22Rv1 (cell line): ENCODE measurements at regions not wholly inside any gene's neighbourhood (a gene's known extent, or its start where the extent isn't known, plus 50 kb on each side); places are given as distances from the start of the nearest gene placed in this dataset.

ENCODE experiments used
- H3K27ac ChIP-seq: fragments of 450-650 bp; 2 replicates; pipeline ENCODE4 v1.5.1; 2017
- CTCF ChIP-seq: fragments of 450-650 bp; IDR thresholded peaks from 2 replicates; pipeline ENCODE4 v1.5.1; 2017; ENCODE audit warnings: mild to moderate bottlenecking
- ZFX ChIP-seq: fragments of 450-650 bp; IDR thresholded peaks from 2 replicates; pipeline ENCODE4 v1.6.1; 2017; ENCODE audit warnings: antibody characterized with exemption, borderline replicate concordance

- TF ChIP-seq CTCF (no peak), ZFX (no peak)
- no peak overlapping the region for H3K27ac ChIP-seq
Observed at GRCh38 chr2:35920061-35920460, 435.5 kb upstream of the CRIM1 start.

- TF ChIP-seq CTCF (no peak), ZFX (no peak)
Observed at GRCh38 chr2:35915261-35915660, 440.3 kb upstream of the CRIM1 start.

GRCh38 chr2:35891936-35892335 is 463.6 kb upstream of the CRIM1 start:
- no peak overlapping the region for H3K27ac ChIP-seq
- no peak for TF ChIP-seq CTCF
- no peak for TF ChIP-seq ZFX

More at GRCh38 chr2:35915261-35915660, 440.3 kb upstream of the CRIM1 start:
- no peak overlapping the region for H3K27ac ChIP-seq

- H3K27ac ChIP-seq: no peak overlapping the region
- TF ChIP-seq ZFX (no peak), CTCF (no peak)
Observed at GRCh38 chr2:35891528-35891927, 464.1 kb upstream of the CRIM1 start.

- H3K27ac ChIP-seq: no peak overlapping the region
- TF ChIP-seq ZFX: no peak
- no peak for TF ChIP-seq CTCF
Observed at GRCh38 chr2:35887146-35887545, 468.4 kb upstream of the CRIM1 start.

- no peak overlapping the region for H3K27ac ChIP-seq
- TF ChIP-seq ZFX: no peak
- peak; percentile 22; the same call in 1 of the 2 replicates for TF ChIP-seq CTCF
Observed at GRCh38 chr2:35873921-35874320, 481.7 kb upstream of the CRIM1 start.

GRCh38 chr2:35871672-35872071 is 483.9 kb upstream of the CRIM1 start:
- TF ChIP-seq CTCF (peak; percentile 25; the same call in 1 of the 2 replicates), ZFX (no peak)
- no peak overlapping the region for H3K27ac ChIP-seq

- TF ChIP-seq CTCF: no peak
- TF ChIP-seq ZFX: no peak
- no peak overlapping the region for H3K27ac ChIP-seq
Observed at GRCh38 chr2:35870713-35871112, 484.9 kb upstream of the CRIM1 start.
